MM.1S (cell line): ENCODE measurements at regions not wholly inside any gene's neighbourhood (a gene's known extent, or its start where the extent isn't known, plus 50 kb on each side); places are given as distances from the start of the nearest gene placed in this dataset.

Experiments used
- DNase-seq: peaks from one replicate; pipeline ENCODE4 v3.0.0-alpha.2; 2015
- H2AFZ ChIP-seq: fragments of 300-600 bp; sonication (generic); 2 replicates; pipeline ENCODE4 v1.6.0; 2016; ENCODE audit warnings: antibody characterized with exemption, low read length
- H3F3A ChIP-seq: fragments of 300-600 bp; sonication (generic); 2 replicates; pipeline ENCODE4 v1.6.1; 2016; ENCODE audit warnings: mild to moderate bottlenecking, antibody characterized with exemption, low read length, moderate library complexity, mixed read lengths; ENCODE audit not compliant: insufficient read depth
- H3K27ac ChIP-seq: fragments of 300-600 bp; sonication (generic); 2 replicates; pipeline ENCODE4 v1.5.1; 2016; ENCODE audit warnings: mild to moderate bottlenecking, low read length
- H3K27me3 ChIP-seq: fragments of 300-600 bp; sonication (generic); replicated peaks from 2 replicates; pipeline ENCODE4 v1.6.0; 2016; ENCODE audit warnings: low read length; ENCODE audit not compliant: insufficient read depth
- H3K36me3 ChIP-seq: fragments of 300-600 bp; sonication (generic); replicated peaks from 2 replicates; pipeline ENCODE4 v1.6.1; 2016; ENCODE audit warnings: mild to moderate bottlenecking, low read length, mixed read lengths; ENCODE audit not compliant: insufficient read depth
- H3K4me1 ChIP-seq: fragments of 300-600 bp; sonication (generic); 2 replicates; pipeline ENCODE4 v1.6.1; 2016; ENCODE audit warnings: low read length, mixed read lengths
- H3K4me2 ChIP-seq: fragments of 300-600 bp; sonication (generic); 2 replicates; pipeline ENCODE4 v1.6.0; 2016; ENCODE audit warnings: low read depth, low read length
- H3K4me3 ChIP-seq: fragments of 300-600 bp; sonication (generic); 2 replicates; pipeline ENCODE4 v1.5.1; 2016; ENCODE audit warnings: low read length, mixed read lengths
- H3K79me2 ChIP-seq: fragments of 300-600 bp; sonication (generic); 2 replicates; pipeline ENCODE4 v1.6.1; 2016; ENCODE audit warnings: mixed run types, low read length, mixed read lengths
- H3K9ac ChIP-seq: fragments of 300-600 bp; sonication (generic); 2 replicates; pipeline ENCODE4 v1.6.1; 2016; ENCODE audit warnings: low read length, mixed read lengths
- H3K9me2 ChIP-seq: fragments of 300-600 bp; sonication (generic); replicated peaks from 2 replicates; pipeline ENCODE4 v1.6.1; 2016; ENCODE audit warnings: mild to moderate bottlenecking, low read length, mixed read lengths; ENCODE audit not compliant: insufficient read depth
- H3K9me3 ChIP-seq: fragments of 300-600 bp; sonication (generic); replicated peaks from 2 replicates; pipeline ENCODE4 v1.6.1; 2016; ENCODE audit warnings: mild to moderate bottlenecking, low read length, mixed read lengths; ENCODE audit not compliant: insufficient read depth
- H4K20me1 ChIP-seq: fragments of 300-600 bp; sonication (generic); 2 replicates; pipeline ENCODE4 v1.6.1; 2016; ENCODE audit warnings: mild to moderate bottlenecking, low read length, moderate library complexity, mixed read lengths; ENCODE audit not compliant: insufficient read depth
- EZH2 ChIP-seq: fragments of 300-600 bp; sonication (generic); optimal IDR thresholded peaks from 2 replicates; pipeline ENCODE3; 2017; ENCODE audit warnings: low read depth, mild to moderate bottlenecking, antibody characterized with exemption, low read length, mixed read lengths
- EZH2phosphoT487 ChIP-seq: fragments of 300-600 bp; sonication (generic); IDR thresholded peaks from 2 replicates; pipeline ENCODE4 v1.6.1; 2018; ENCODE audit warnings: antibody characterized with exemption, low read length
- TF ChIP-seq, protein P1 (sequence below): fragments of 300-600 bp; sonication (generic); IDR thresholded peaks from 2 replicates; pipeline ENCODE4 v1.5.1; 2016; ENCODE audit warnings: antibody characterized with exemption, low read length, mixed read lengths

DNA sequence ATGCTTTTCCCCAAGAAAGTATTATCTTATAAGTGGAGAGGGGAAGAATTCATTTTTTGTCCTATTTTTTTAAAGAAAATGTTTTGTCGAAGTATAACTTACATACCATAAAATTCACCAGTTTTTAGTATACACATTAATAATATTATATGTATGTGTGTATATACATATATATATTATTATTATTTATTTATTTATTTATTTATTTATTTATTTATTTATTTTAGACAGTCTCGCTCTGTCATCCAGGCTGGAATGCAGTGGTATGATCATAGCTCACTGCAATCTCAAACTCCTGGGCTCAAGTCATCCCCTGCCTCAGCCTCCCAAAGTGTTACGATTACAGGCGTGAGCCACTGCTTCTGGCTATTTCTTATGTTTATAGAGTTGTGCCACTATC lies 334.1 kb downstream of the ZNF674 start:
- Histone ChIP-seq H3K9me3 (no peaks in the 10 kb centered on the region), H3F3A (peaks cover 13% of the 10 kb centered on the region; the same call in 1 of the 2 replicates), H3K9ac (no peak overlapping the region), H3K4me2 (no peak overlapping the region), H3K36me3 (no peaks in the 10 kb centered on the region), H3K4me3 (no peak overlapping the region), H3K4me1 (peaks cover 19% of the 10 kb centered on the region), H2AFZ (no peak overlapping the region), H4K20me1 (no peaks in the 10 kb centered on the region), H3K79me2 (no peaks in the 10 kb centered on the region), H3K9me2 (no peaks in the 10 kb centered on the region), H3K27ac (no peak overlapping the region), H3K27me3 (peaks cover 4% of the 10 kb centered on the region; the same call in 1 of the 2 replicates)
- TF ChIP-seq, protein P1, sequence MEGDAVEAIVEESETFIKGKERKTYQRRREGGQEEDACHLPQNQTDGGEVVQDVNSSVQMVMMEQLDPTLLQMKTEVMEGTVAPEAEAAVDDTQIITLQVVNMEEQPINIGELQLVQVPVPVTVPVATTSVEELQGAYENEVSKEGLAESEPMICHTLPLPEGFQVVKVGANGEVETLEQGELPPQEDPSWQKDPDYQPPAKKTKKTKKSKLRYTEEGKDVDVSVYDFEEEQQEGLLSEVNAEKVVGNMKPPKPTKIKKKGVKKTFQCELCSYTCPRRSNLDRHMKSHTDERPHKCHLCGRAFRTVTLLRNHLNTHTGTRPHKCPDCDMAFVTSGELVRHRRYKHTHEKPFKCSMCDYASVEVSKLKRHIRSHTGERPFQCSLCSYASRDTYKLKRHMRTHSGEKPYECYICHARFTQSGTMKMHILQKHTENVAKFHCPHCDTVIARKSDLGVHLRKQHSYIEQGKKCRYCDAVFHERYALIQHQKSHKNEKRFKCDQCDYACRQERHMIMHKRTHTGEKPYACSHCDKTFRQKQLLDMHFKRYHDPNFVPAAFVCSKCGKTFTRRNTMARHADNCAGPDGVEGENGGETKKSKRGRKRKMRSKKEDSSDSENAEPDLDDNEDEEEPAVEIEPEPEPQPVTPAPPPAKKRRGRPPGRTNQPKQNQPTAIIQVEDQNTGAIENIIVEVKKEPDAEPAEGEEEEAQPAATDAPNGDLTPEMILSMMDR = no peak
- no peak for TF ChIP-seq EZH2phosphoT487
- TF ChIP-seq EZH2 = no peak
- no peak for DNase-seq

- Histone ChIP-seq H3K4me3 (no peak overlapping the region), H4K20me1 (no peaks in the 10 kb centered on the region), H3K9me2 (no peaks in the 10 kb centered on the region), H3F3A (peaks cover 13% of the 10 kb centered on the region; the same call in 1 of the 2 replicates), H3K79me2 (no peaks in the 10 kb centered on the region), H3K9ac (no peak overlapping the region), H3K27me3 (peaks cover 4% of the 10 kb centered on the region; the same call in 1 of the 2 replicates), H2AFZ (no peak overlapping the region), H3K36me3 (no peaks in the 10 kb centered on the region), H3K27ac (no peak overlapping the region), H3K9me3 (no peaks in the 10 kb centered on the region), H3K4me1 (peaks cover 26% of the 10 kb centered on the region), H3K4me2 (no peak overlapping the region)
- DNase-seq = no peak
- TF ChIP-seq, protein P1 = no peak
- TF ChIP-seq EZH2 (no peak), EZH2phosphoT487 (no peak)
Observed at GRCh38 chrX:46209768-46210167, 335.5 kb downstream of the ZNF674 start.

DNA sequence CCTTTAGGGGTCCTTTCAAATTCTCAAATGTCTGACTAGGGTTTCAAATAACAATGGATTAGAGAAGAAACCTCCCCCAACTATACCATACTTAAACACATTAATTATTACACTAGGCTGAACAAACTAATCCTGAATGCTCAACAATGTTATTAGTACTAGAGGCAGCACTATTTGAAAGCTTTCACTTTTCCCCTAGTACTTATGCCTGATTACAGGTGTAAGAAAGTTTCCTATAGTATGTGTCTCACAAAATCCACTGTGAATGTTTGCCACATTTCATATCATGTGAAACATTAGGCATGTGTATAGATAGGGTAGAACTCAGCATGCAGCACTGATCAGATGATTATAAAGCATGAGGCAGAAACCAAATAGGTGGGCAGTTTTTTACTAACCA lies 336.2 kb downstream of the ZNF674 start:
- Histone ChIP-seq H3K9ac (no peak overlapping the region), H3K36me3 (no peaks in the 10 kb centered on the region), H3K9me2 (no peaks in the 10 kb centered on the region), H3K9me3 (no peaks in the 10 kb centered on the region), H3K79me2 (no peaks in the 10 kb centered on the region), H3K27me3 (peaks cover 4% of the 10 kb centered on the region; the same call in 1 of the 2 replicates), H3K4me2 (peak overlapping the region; percentile 34; the same call in 1 of the 2 replicates), H3F3A (peaks cover 13% of the 10 kb centered on the region; the same call in 1 of the 2 replicates), H3K4me3 (no peak overlapping the region), H3K27ac (no peak overlapping the region), H4K20me1 (no peaks in the 10 kb centered on the region), H3K4me1 (peaks cover 31% of the 10 kb centered on the region), H2AFZ (no peak overlapping the region)
- no peak for TF ChIP-seq EZH2phosphoT487
- TF ChIP-seq, protein P1 = no peak
- no peak for TF ChIP-seq EZH2
- DNase-seq = no peak
